ENCODE measurements at regions not wholly inside any gene's neighbourhood (a gene's known extent, or its start where the extent isn't known, plus 50 kb on each side); places are given as distances from the start of the nearest gene placed in this dataset.

DNA sequence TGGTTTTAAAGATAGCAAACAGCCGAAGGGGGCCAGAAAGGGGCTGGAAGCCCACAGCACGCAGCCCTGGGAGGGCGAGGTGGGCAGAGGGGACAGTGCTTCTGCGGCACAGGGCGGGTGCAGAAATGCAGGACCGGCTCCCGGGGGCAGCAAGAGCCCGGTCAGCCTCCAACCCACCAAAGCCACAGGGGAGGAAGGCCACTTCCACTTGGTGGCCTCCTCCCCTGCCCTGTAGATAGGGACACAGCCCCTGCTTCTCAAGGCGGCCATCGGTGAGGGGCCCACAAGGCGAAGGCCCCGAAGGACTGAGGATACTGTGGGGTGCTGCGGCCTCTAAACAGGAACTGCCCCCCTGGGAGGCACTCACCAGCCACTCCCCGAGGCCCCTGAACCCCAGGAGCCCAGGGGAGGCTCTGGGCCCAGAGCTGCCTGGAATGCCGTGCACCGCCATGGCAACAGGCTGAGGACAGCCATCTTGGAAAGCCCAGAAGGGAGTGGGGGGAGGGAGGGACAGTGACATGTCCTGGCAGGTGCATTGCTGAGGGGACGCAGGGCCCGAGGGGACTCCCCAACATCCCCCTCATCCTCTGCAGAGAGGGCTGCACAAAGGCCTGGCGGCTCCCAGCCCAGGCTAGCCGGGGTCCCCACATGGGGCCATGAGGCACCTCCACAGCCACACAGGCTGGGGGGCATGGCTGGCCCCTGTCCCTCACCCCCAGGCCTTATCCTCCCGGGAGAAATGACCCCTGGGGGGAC lies 114.7 kb downstream of the NCOR2 start:
- Histone ChIP-seq H3K9me3 (ENCODE audit: control insufficient read depth, low read length) (no peaks in the 10 kb centered on the region), H3K4me3 (ENCODE audit: low read length) (no peak overlapping the region), H3K4me1 (ENCODE audit: control insufficient read depth, insufficient read depth, low read length) (no peaks in the 10 kb centered on the region), H3K27me3 (ENCODE audit: control insufficient read depth, insufficient read depth, low read length, poor library complexity, severe bottlenecking) (no peaks in the 10 kb centered on the region), H3K36me3 (ENCODE audit: control insufficient read depth, insufficient read depth, low read length) (peaks cover 13% of the 10 kb centered on the region), H3K27ac (ENCODE audit: low read depth, low read length) (peak overlapping the region; percentile 73), H3K9ac (ENCODE audit: extremely low read depth, low read length, poor library complexity, severe bottlenecking) (no peak overlapping the region)
- H3K36me3 Mint-ChIP-seq (ENCODE audit: low read depth), result peaks cover 17% of the 10 kb centered on the region
- peaks cover 4% of the 10 kb centered on the region for H3K4me1 Mint-ChIP-seq
- no peak overlapping the region for H3K4me3 Mint-ChIP-seq
- TF ChIP-seq, protein P1, sequence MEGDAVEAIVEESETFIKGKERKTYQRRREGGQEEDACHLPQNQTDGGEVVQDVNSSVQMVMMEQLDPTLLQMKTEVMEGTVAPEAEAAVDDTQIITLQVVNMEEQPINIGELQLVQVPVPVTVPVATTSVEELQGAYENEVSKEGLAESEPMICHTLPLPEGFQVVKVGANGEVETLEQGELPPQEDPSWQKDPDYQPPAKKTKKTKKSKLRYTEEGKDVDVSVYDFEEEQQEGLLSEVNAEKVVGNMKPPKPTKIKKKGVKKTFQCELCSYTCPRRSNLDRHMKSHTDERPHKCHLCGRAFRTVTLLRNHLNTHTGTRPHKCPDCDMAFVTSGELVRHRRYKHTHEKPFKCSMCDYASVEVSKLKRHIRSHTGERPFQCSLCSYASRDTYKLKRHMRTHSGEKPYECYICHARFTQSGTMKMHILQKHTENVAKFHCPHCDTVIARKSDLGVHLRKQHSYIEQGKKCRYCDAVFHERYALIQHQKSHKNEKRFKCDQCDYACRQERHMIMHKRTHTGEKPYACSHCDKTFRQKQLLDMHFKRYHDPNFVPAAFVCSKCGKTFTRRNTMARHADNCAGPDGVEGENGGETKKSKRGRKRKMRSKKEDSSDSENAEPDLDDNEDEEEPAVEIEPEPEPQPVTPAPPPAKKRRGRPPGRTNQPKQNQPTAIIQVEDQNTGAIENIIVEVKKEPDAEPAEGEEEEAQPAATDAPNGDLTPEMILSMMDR (conservative IDR thresholded peaks at IDR 0.05), result no peak
- H3K9me3 Mint-ChIP-seq, result no peaks in the 10 kb centered on the region
- no peak for DNase-seq
- H3K27me3 Mint-ChIP-seq (ENCODE audit: insufficient read depth), result no peaks in the 10 kb centered on the region
- WGBS, 2 experiments (ENCODE audit: insufficient coverage in 1 of 2, insufficient read length in 1 of 2), result 92 to 96% methylated on average over 8 to 21 of the region's 21 CpGs
- no peak overlapping the region for H3K27ac Mint-ChIP-seq

DNA sequence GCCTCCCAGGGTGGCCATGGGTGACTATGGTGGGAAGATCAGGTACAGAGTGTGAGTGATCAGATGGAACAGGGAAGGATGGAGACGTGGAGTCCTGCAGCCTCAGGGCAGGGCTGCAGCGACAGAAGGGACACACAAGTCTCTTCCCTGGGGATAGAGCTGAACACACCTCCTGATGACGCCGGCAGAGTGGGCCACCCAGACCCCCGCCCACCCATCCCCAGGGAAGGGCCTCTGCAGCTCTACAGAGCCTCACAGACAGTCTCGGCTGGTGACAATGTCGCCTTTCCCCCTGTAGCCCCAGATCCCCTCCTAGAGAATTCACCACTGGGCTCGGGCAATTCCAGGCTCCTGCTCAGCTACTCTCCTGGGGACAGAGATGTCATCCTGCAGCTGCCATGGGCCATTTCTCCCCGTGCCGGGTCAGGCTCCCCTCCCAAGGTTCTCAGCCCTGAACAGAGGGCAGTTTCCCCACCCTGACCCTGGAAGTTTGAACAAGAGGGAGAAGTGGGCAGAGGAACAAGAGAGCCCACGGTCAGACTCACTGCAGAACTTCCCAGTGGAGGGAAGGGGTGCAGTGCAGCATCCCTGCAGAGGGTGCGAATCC lies 115.7 kb downstream of the NCOR2 start:
- Mint-ChIP-seq H3K4me1 (peaks cover 4% of the 10 kb centered on the region), H3K9me3 (no peaks in the 10 kb centered on the region), H3K27me3 (ENCODE audit: insufficient read depth) (no peaks in the 10 kb centered on the region), H3K4me3 (no peak overlapping the region), H3K36me3 (ENCODE audit: low read depth) (peaks cover 20% of the 10 kb centered on the region), H3K27ac (no peak overlapping the region)
- H3K9me3 ChIP-seq (ENCODE audit: control insufficient read depth, low read length), result no peaks in the 10 kb centered on the region
- DNase-seq, result no peak
- 81 to 89% methylated on average over 5 to 12 of the region's 12 CpGs for WGBS, 2 experiments (ENCODE audit: insufficient coverage in 1 of 2, insufficient read length in 1 of 2)
- H3K36me3 ChIP-seq (ENCODE audit: control insufficient read depth, insufficient read depth, low read length), result peaks cover 13% of the 10 kb centered on the region
- TF ChIP-seq, protein P1 (conservative IDR thresholded peaks at IDR 0.05), result no peak
- H3K27ac ChIP-seq (ENCODE audit: low read depth, low read length), result no peak overlapping the region
- no peak overlapping the region for H3K4me3 ChIP-seq (ENCODE audit: low read length)
- no peaks in the 10 kb centered on the region for H3K4me1 ChIP-seq (ENCODE audit: control insufficient read depth, insufficient read depth, low read length)
- no peaks in the 10 kb centered on the region for H3K27me3 ChIP-seq (ENCODE audit: control insufficient read depth, insufficient read depth, low read length, poor library complexity, severe bottlenecking)
- no peak overlapping the region for H3K9ac ChIP-seq (ENCODE audit: extremely low read depth, low read length, poor library complexity, severe bottlenecking)

DNA sequence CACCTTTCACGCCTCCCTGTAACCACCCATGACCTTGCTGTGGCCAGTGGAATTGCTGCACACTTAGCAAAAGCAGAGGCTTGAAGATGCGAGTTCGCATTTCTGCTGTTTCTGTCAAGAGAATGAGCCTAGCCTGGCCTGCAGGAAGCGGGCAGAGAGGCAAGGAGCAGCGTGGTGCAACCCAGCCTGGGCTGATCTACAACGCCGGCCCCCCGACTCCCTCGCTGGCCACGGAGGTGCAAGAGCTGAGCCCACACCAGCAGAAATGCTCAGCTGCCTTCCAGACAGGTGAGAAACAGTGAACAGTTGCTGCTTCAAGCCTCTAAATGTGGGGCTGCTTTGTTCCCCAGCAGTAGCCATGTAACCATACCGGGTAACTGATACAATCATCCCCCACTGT lies 116.4 kb downstream of the NCOR2 start:
- H3K27ac Mint-ChIP-seq, result no peak overlapping the region

More for the DNA sequence above, 116.4 kb downstream of the NCOR2 start:
- Mint-ChIP-seq H3K9me3 (no peaks in the 10 kb centered on the region), H3K4me3 (no peak overlapping the region), H3K27me3 (ENCODE audit: insufficient read depth) (no peaks in the 10 kb centered on the region), H3K36me3 (ENCODE audit: low read depth) (peaks cover 21% of the 10 kb centered on the region), H3K4me1 (peaks cover 4% of the 10 kb centered on the region)
- Histone ChIP-seq H3K27me3 (ENCODE audit: control insufficient read depth, insufficient read depth, low read length, poor library complexity, severe bottlenecking) (no peaks in the 10 kb centered on the region), H3K27ac (ENCODE audit: low read depth, low read length) (no peak overlapping the region), H3K9me3 (ENCODE audit: control insufficient read depth, low read length) (no peaks in the 10 kb centered on the region), H3K36me3 (ENCODE audit: control insufficient read depth, insufficient read depth, low read length) (peaks cover 13% of the 10 kb centered on the region), H3K9ac (ENCODE audit: extremely low read depth, low read length, poor library complexity, severe bottlenecking) (no peak overlapping the region), H3K4me1 (ENCODE audit: control insufficient read depth, insufficient read depth, low read length) (no peaks in the 10 kb centered on the region), H3K4me3 (ENCODE audit: low read length) (no peak overlapping the region)
- TF ChIP-seq, protein P1 (conservative IDR thresholded peaks at IDR 0.05), result no peak
- WGBS, 2 experiments (ENCODE audit: insufficient coverage in 1 of 2, insufficient read length in 1 of 2), result 95 to 96% methylated on average over 9 to 11 of the region's 11 CpGs
- DNase-seq, result no peak

All from endodermal cell (in vitro differentiated cells).